B cell (primary cell): ENCODE measurements at regions not wholly inside any gene's neighbourhood (a gene's known extent, or its start where the extent isn't known, plus 50 kb on each side); places are given as distances from the start of the nearest gene placed in this dataset.

Experiments used
- ATAC-seq: fragments of 200-7000 bp; cut with Tn5 transposase; one replicate; pipeline ENCODE4 v1.10.0; 2021; ENCODE audit warnings: low read depth, mild to moderate bottlenecking, moderate number of reproducible peaks, moderate library complexity
- CTCF ChIA-PET: fragments of 350-600 bp; sonication (Branson Sonifier 250); formaldehyde crosslinking; loops from one replicate; lab custom pipeline; 2021; ENCODE audit warnings: antibody characterized with exemption, inconsistent platforms; lab: Charles Lee
- POLR2A ChIA-PET: fragments of 350-600 bp; sonication (Branson Sonifier 250); formaldehyde crosslinking; loops from one replicate; lab custom pipeline; 2021; ENCODE audit warnings: antibody characterized with exemption; lab: Charles Lee
- DNase-seq: peaks from one replicate; pipeline ENCODE4 v3.0.0; 2013
- H2AFZ ChIP-seq: 2 replicates; pipeline ENCODE4 v1.6.1; 2012; ENCODE audit warnings: mild to moderate bottlenecking, low read depth, low read length; ENCODE audit not compliant: insufficient read depth, poor library complexity, severe bottlenecking
- H3K27ac ChIP-seq, 2 donors: 1 replicate in 1 of 2; 2 replicates in 1 of 2; pipeline ENCODE4 v1.5.1; 2012 to 2013; ENCODE audit warnings: low read length in 2 of 2, mild to moderate bottlenecking in 2 of 2, moderate library complexity in 1 of 2
- H3K27me3 ChIP-seq, 4 experiments: fragments of 200-600 bp in 1 of 4; sonication (generic) in 1 of 4; replicated peaks in 1 of 4; 1 replicate in 2 of 4; 2 replicates in 2 of 4; pipeline versions ENCODE4 v1.6.1 to v1.7.0; 2013 to 2016; ENCODE audit warnings: low read length in 3 of 4, mild to moderate bottlenecking in 2 of 4, mixed read lengths in 1 of 4, moderate library complexity in 1 of 4; ENCODE audit not compliant: insufficient read depth in 4 of 4, control insufficient read depth in 3 of 4; ENCODE audit errors: control extremely low read depth in 1 of 4
- H3K36me3 ChIP-seq, 2 experiments: replicated peaks in 1 of 2; 1 replicate in 1 of 2; 2 replicates in 1 of 2; pipeline versions ENCODE4 v1.6.1 to v1.7.1; 2013; ENCODE audit warnings: low read length in 1 of 2; ENCODE audit not compliant: insufficient read depth in 2 of 2, control insufficient read depth in 1 of 2; ENCODE audit errors: control extremely low read depth in 1 of 2, extremely low read depth in 1 of 2
- H3K4me1 ChIP-seq, 2 donors: fragments of 200-600 bp in 1 of 2; sonication (generic) in 1 of 2; 1 replicate in 1 of 2; 2 replicates in 1 of 2; pipeline versions ENCODE4 v1.5.1 to v1.6.1; 2013 to 2017; ENCODE audit warnings: low read length in 2 of 2; ENCODE audit not compliant: control insufficient read depth in 2 of 2, insufficient read depth in 2 of 2
- H3K4me2 ChIP-seq: replicated peaks from 2 replicates; pipeline ENCODE3; 2012; ENCODE audit warnings: mild to moderate bottlenecking, low read depth, low read length; ENCODE audit not compliant: poor library complexity, severe bottlenecking
- H3K4me3 ChIP-seq, 5 experiments: fragments of 200-600 bp in 1 of 5; sonication (generic) in 1 of 5; 1 replicate in 3 of 5; 2 replicates in 2 of 5; pipeline versions ENCODE4 v1.5.1 to v1.7.0; 2011 to 2016; ENCODE audit warnings: low read length in 4 of 5, mild to moderate bottlenecking in 4 of 5, low read depth in 2 of 5, control low read depth in 1 of 5, moderate library complexity in 1 of 5; ENCODE audit not compliant: insufficient read depth in 1 of 5; ENCODE audit errors: control extremely low read depth in 1 of 5, extremely low read depth in 1 of 5
- H3K79me2 ChIP-seq: fragments of 200-600 bp; sonication (generic); one replicate; pipeline ENCODE4 v1.6.0; 2016; ENCODE audit warnings: low read length; ENCODE audit not compliant: control insufficient read depth, insufficient read depth
- H3K9ac ChIP-seq: fragments of 200-600 bp; sonication (generic); 2 replicates; pipeline ENCODE4 v1.6.1; 2017; ENCODE audit warnings: mild to moderate bottlenecking, low read length, moderate library complexity
- H3K9me3 ChIP-seq, 3 donors: one replicate each; pipeline versions ENCODE4 v1.6.1 to v1.7.1; 2013; ENCODE audit warnings: low read length in 2 of 3; ENCODE audit not compliant: control insufficient read depth in 2 of 3, insufficient read depth in 1 of 3; ENCODE audit errors: control extremely low read depth in 1 of 3
- H4K20me1 ChIP-seq: 2 replicates; pipeline ENCODE4 v1.6.0; 2012; ENCODE audit warnings: mild to moderate bottlenecking, low read length; ENCODE audit not compliant: insufficient read depth, control insufficient read depth, poor library complexity, severe bottlenecking
- H3K27ac Mint-ChIP-seq: one replicate; pipeline ENCODE4 v1.8.0; 2021; ENCODE audit warnings: mixed read lengths
- H3K27me3 Mint-ChIP-seq: one replicate; pipeline ENCODE4 v1.8.0; 2021; ENCODE audit warnings: mixed read lengths
- H3K4me1 Mint-ChIP-seq: one replicate; pipeline ENCODE4 v1.8.0; 2021; ENCODE audit warnings: mixed read lengths
- H3K4me3 Mint-ChIP-seq: one replicate; pipeline ENCODE4 v1.8.0; 2021; ENCODE audit warnings: mixed read lengths
- H3K9me3 Mint-ChIP-seq: one replicate; pipeline ENCODE4 v1.8.0; 2022; ENCODE audit warnings: mixed read lengths; ENCODE audit not compliant: insufficient read depth
- CTCF ChIP-seq: fragments of 200-600 bp; IDR thresholded peaks from one replicate; pipeline ENCODE4 v1.8.0; 2022; ENCODE audit warnings: antibody characterized with exemption, mild to moderate bottlenecking
- EZH2 ChIP-seq: IDR thresholded peaks from 2 replicates; pipeline ENCODE4 v1.6.1; 2012; ENCODE audit warnings: borderline replicate concordance, low read depth, mild to moderate bottlenecking, moderate library complexity, low read length; ENCODE audit not compliant: insufficient read depth, poor library complexity, severe bottlenecking
- WGBS: methylation state at CpG from one replicate; pipeline ENCODE4 v1.1.5; 2013; ENCODE audit warnings: missing lambda C conversion rate; ENCODE audit not compliant: insufficient coverage; 5-methylcytosine and 5-hydroxymethylcytosine counted together
- intact Hi-C: fragments of 100-400 bp; cut with micrococcal nuclease; formaldehyde crosslinking; loops from one replicate; pipeline ENCODE4 v1.10.0; 2022

GRCh38 chr2:8622924-8623465 lies 58.9 kb upstream of the ID2 start:
- Mint-ChIP-seq H3K27me3 (peaks cover 43% of the 10 kb centered on the region), H3K27ac (no peak overlapping the region), H3K4me1 (no peaks in the 10 kb centered on the region), H3K4me3 (no peak overlapping the region), H3K9me3 (no peaks in the 10 kb centered on the region)
- H3K79me2 ChIP-seq, result no peaks in the 10 kb centered on the region
- 81% methylated on average over 13 of the region's 13 CpGs for WGBS
- H3K27me3 ChIP-seq, result no peaks in the 10 kb centered on the region
- CTCF ChIA-PET, result no interaction called here
- no peak overlapping the region for H3K4me2 ChIP-seq
- ATAC-seq (no peak), DNase-seq (no peak)
- H3K9me3 ChIP-seq, result no peaks in the 10 kb centered on the region
- no peaks in the 10 kb centered on the region for H4K20me1 ChIP-seq
- POLR2A ChIA-PET, result no interaction called here
- no peak overlapping the region for H3K9ac ChIP-seq
- intact Hi-C loops, result no loop called here
- no peak overlapping the region for H3K4me3 ChIP-seq
- H3K27ac ChIP-seq, result no peak overlapping the region
- H3K36me3 ChIP-seq, result no peaks in the 10 kb centered on the region
- TF ChIP-seq EZH2 (no peak), CTCF (no peak)
- H2AFZ ChIP-seq, result no peak overlapping the region
- no peaks in the 10 kb centered on the region for H3K4me1 ChIP-seq

DNA sequence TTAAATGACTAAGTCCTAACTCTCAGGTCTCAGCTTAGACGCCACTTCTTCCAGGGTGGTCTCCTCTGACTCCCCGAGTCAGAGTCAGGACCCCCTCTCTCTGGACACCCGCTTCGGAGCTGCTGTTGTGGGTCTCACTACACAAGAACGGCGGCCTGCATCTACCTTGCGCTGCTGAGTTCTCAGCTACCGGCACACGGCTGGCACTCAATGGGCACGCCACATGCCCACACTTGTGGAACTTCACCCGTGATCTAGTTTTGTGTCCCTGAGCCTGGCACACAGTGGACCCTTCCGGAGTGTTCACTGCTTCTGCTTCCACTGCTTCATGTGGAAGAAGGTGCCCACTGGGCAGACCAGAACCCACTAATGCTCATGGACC lies 58.3 kb upstream of the ID2 start:
- H3K27me3 Mint-ChIP-seq, result peaks cover 38% of the 10 kb centered on the region
- Histone ChIP-seq H4K20me1 (no peaks in the 10 kb centered on the region), H2AFZ (no peak overlapping the region), H3K9me3 (no peaks in the 10 kb centered on the region), H3K27ac (no peak overlapping the region), H3K9ac (no peak overlapping the region), H3K36me3 (no peaks in the 10 kb centered on the region), H3K4me2 (no peak overlapping the region), H3K79me2 (no peaks in the 10 kb centered on the region), H3K4me3 (no peak overlapping the region), H3K27me3 (no peaks in the 10 kb centered on the region), H3K4me1 (peaks cover 4% of the 10 kb centered on the region in 2 donors)
- H3K27ac Mint-ChIP-seq, result no peak overlapping the region
- POLR2A ChIA-PET, result no interaction called here
- intact Hi-C loops, result no loop called here
- no peak overlapping the region for H3K4me3 Mint-ChIP-seq
- peaks cover 4% of the 10 kb centered on the region for H3K4me1 Mint-ChIP-seq
- CTCF ChIA-PET, result no interaction called here
- TF ChIP-seq EZH2, result no peak
- TF ChIP-seq CTCF, result no peak
- DNase-seq, result no peak
- no peaks in the 10 kb centered on the region for H3K9me3 Mint-ChIP-seq
- WGBS, result 81% methylated on average over 12 of the region's 12 CpGs
- no peak for ATAC-seq
